GM12878 (cell line): ENCODE measurements at regions not wholly inside any gene's neighbourhood (a gene's known extent, or its start where the extent isn't known, plus 50 kb on each side); places are given as distances from the start of the nearest gene placed in this dataset.
A peak's percentile ranks its signal among the peaks of the same experiment; 100 is the strongest.

Experiments
- BACH1 ChIP-seq: fragments of 450-650 bp; IDR thresholded peaks from 2 replicates; pipeline ENCODE4 v1.6.1; 2017; ENCODE audit warnings: mild to moderate bottlenecking, borderline replicate concordance
- BMI1 ChIP-seq: fragments of 450-650 bp; IDR thresholded peaks from 2 replicates; pipeline ENCODE4 v1.6.1; 2016; ENCODE audit warnings: mild to moderate bottlenecking, moderate library complexity, borderline replicate concordance
- EP300 ChIP-seq, 2 experiments: fragments of 150-350 bp in 1 of 2; IDR thresholded peaks; 2 replicates each; pipeline ENCODE4 v1.6.1; 2011 to 2012; ENCODE audit warnings: low read depth in 2 of 2, low read length in 2 of 2, borderline replicate concordance in 1 of 2, improper control_type of control experiment in 1 of 2, inconsistent platforms in 1 of 2; ENCODE audit not compliant: control insufficient read depth in 1 of 2
- EZH2 ChIP-seq: IDR thresholded peaks from 2 replicates; pipeline ENCODE4 v1.6.1; 2012; ENCODE audit warnings: low read depth, mild to moderate bottlenecking, control low read depth, inconsistent platforms, low read length, borderline replicate concordance; ENCODE audit not compliant: control insufficient read depth
- IKZF1 ChIP-seq: fragments of 450-650 bp; conservative IDR thresholded peaks from 2 replicates; pipeline ENCODE4 v1.6.1; 2017; ENCODE audit warnings: antibody characterized with exemption, mild to moderate bottlenecking
- IRF4 ChIP-seq: IDR thresholded peaks from 2 replicates; pipeline ENCODE4 v1.6.1; 2011; ENCODE audit warnings: low read depth, low read length
- MEF2A ChIP-seq: IDR thresholded peaks from 2 replicates; pipeline ENCODE4 v1.6.1; 2011; ENCODE audit warnings: low read depth, mild to moderate bottlenecking, low read length, moderate library complexity; ENCODE audit not compliant: insufficient read depth
- MTA2 ChIP-seq: fragments of 450-650 bp; IDR thresholded peaks from 2 replicates; pipeline ENCODE4 v1.6.1; 2016; ENCODE audit warnings: low read depth, mild to moderate bottlenecking, moderate library complexity
- MYC ChIP-seq: IDR thresholded peaks from 2 replicates; pipeline ENCODE4 v1.6.1; 2011; ENCODE audit warnings: mild to moderate bottlenecking, low read length, moderate library complexity, inconsistent platforms; ENCODE audit not compliant: insufficient read depth, insufficient replicate concordance, insufficient read length, severe bottlenecking
- PKNOX1 ChIP-seq: fragments of 450-650 bp; IDR thresholded peaks from 2 replicates; pipeline ENCODE4 v1.6.1; 2016; ENCODE audit warnings: mild to moderate bottlenecking
- SPI1 ChIP-seq: IDR thresholded peaks from 2 replicates; pipeline ENCODE4 v1.6.1; 2011; ENCODE audit warnings: low read depth, mild to moderate bottlenecking, low read length, moderate library complexity, borderline replicate concordance; ENCODE audit not compliant: insufficient read depth
- SREBF1 ChIP-seq: IDR thresholded peaks from 2 replicates; pipeline ENCODE4 v1.6.1; 2012; ENCODE audit warnings: mild to moderate bottlenecking, low read length
- SUZ12 ChIP-seq: fragments of 200-600 bp; sonication (generic); IDR thresholded peaks from one replicate; pipeline ENCODE4 v1.6.1; 2018; ENCODE audit warnings: antibody characterized with exemption, mild to moderate bottlenecking; ENCODE audit not compliant: unreplicated experiment
- TARDBP ChIP-seq: IDR thresholded peaks from 2 replicates; pipeline ENCODE4 v1.6.1; 2016; ENCODE audit warnings: borderline replicate concordance
- TBL1XR1 ChIP-seq: IDR thresholded peaks from 2 replicates; pipeline ENCODE4 v1.6.1; 2012; ENCODE audit warnings: low read depth, low read length, improper control_type of control experiment
- YBX1 ChIP-seq: fragments of 450-650 bp; IDR thresholded peaks from 2 replicates; pipeline ENCODE4 v1.6.1; 2016; ENCODE audit warnings: antibody characterized with exemption
- ZNF24 ChIP-seq: fragments of 450-650 bp; IDR thresholded peaks from 2 replicates; pipeline ENCODE4 v1.6.1; 2017; ENCODE audit warnings: antibody characterized with exemption, mild to moderate bottlenecking
- TF ChIP-seq, protein P1 (sequence below): fragments of 450-650 bp; formaldehyde crosslinking; IDR thresholded peaks from 2 replicates; pipeline ENCODE4 v1.4.0; 2020; ENCODE audit warnings: mild to moderate bottlenecking, moderate library complexity
- TF ChIP-seq, protein P2 (sequence below): IDR thresholded peaks from 2 replicates; pipeline ENCODE4 v1.6.1; 2011; ENCODE audit warnings: mild to moderate bottlenecking, low read depth, low read length, moderate library complexity; ENCODE audit not compliant: insufficient replicate concordance
- TF ChIP-seq, protein P3 (sequence below): IDR thresholded peaks from 2 replicates; pipeline ENCODE4 v1.6.1; 2012; ENCODE audit warnings: improper control_type of control experiment, low read depth, low read length; ENCODE audit not compliant: insufficient replicate concordance

- TF ChIP-seq YBX1, result no peak
- TF ChIP-seq TARDBP, result no peak
- TF ChIP-seq MYC, result no peak
- TF ChIP-seq, protein P1, sequence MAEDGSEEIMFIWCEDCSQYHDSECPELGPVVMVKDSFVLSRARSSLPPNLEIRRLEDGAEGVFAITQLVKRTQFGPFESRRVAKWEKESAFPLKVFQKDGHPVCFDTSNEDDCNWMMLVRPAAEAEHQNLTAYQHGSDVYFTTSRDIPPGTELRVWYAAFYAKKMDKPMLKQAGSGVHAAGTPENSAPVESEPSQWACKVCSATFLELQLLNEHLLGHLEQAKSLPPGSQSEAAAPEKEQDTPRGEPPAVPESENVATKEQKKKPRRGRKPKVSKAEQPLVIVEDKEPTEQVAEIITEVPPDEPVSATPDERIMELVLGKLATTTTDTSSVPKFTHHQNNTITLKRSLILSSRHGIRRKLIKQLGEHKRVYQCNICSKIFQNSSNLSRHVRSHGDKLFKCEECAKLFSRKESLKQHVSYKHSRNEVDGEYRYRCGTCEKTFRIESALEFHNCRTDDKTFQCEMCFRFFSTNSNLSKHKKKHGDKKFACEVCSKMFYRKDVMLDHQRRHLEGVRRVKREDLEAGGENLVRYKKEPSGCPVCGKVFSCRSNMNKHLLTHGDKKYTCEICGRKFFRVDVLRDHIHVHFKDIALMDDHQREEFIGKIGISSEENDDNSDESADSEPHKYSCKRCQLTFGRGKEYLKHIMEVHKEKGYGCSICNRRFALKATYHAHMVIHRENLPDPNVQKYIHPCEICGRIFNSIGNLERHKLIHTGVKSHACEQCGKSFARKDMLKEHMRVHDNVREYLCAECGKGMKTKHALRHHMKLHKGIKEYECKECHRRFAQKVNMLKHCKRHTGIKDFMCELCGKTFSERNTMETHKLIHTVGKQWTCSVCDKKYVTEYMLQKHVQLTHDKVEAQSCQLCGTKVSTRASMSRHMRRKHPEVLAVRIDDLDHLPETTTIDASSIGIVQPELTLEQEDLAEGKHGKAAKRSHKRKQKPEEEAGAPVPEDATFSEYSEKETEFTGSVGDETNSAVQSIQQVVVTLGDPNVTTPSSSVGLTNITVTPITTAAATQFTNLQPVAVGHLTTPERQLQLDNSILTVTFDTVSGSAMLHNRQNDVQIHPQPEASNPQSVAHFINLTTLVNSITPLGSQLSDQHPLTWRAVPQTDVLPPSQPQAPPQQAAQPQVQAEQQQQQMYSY (CRISPR knock-in tag), result no peak
- TF ChIP-seq EZH2, result no peak
- TF ChIP-seq IRF4, result no peak
- peak; percentile 42; the same call in 1 of the 2 replicates for TF ChIP-seq ZNF24
- TF ChIP-seq BMI1, result peak; percentile 50; the same call in 1 of the 2 replicates
- 0 out of 2 replicates have a peak, but pooled peaks have one; percentile 26 for TF ChIP-seq IKZF1
- TF ChIP-seq MTA2, result peak; percentile 99
- TF ChIP-seq, protein P2, sequence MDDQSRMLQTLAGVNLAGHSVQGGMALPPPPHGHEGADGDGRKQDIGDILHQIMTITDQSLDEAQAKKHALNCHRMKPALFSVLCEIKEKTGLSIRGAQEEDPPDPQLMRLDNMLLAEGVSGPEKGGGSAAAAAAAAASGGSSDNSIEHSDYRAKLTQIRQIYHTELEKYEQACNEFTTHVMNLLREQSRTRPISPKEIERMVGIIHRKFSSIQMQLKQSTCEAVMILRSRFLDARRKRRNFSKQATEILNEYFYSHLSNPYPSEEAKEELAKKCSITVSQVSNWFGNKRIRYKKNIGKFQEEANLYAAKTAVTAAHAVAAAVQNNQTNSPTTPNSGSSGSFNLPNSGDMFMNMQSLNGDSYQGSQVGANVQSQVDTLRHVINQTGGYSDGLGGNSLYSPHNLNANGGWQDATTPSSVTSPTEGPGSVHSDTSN, result peak; percentile 79
- TF ChIP-seq SUZ12, result no peak
- TF ChIP-seq, protein P3, sequence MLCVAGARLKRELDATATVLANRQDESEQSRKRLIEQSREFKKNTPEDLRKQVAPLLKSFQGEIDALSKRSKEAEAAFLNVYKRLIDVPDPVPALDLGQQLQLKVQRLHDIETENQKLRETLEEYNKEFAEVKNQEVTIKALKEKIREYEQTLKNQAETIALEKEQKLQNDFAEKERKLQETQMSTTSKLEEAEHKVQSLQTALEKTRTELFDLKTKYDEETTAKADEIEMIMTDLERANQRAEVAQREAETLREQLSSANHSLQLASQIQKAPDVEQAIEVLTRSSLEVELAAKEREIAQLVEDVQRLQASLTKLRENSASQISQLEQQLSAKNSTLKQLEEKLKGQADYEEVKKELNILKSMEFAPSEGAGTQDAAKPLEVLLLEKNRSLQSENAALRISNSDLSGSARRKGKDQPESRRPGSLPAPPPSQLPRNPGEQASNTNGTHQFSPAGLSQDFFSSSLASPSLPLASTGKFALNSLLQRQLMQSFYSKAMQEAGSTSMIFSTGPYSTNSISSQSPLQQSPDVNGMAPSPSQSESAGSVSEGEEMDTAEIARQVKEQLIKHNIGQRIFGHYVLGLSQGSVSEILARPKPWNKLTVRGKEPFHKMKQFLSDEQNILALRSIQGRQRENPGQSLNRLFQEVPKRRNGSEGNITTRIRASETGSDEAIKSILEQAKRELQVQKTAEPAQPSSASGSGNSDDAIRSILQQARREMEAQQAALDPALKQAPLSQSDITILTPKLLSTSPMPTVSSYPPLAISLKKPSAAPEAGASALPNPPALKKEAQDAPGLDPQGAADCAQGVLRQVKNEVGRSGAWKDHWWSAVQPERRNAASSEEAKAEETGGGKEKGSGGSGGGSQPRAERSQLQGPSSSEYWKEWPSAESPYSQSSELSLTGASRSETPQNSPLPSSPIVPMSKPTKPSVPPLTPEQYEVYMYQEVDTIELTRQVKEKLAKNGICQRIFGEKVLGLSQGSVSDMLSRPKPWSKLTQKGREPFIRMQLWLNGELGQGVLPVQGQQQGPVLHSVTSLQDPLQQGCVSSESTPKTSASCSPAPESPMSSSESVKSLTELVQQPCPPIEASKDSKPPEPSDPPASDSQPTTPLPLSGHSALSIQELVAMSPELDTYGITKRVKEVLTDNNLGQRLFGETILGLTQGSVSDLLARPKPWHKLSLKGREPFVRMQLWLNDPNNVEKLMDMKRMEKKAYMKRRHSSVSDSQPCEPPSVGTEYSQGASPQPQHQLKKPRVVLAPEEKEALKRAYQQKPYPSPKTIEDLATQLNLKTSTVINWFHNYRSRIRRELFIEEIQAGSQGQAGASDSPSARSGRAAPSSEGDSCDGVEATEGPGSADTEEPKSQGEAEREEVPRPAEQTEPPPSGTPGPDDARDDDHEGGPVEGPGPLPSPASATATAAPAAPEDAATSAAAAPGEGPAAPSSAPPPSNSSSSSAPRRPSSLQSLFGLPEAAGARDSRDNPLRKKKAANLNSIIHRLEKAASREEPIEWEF, result no peak
- TF ChIP-seq EP300 (IDR thresholded peaks at IDR 0.05; ENCODE audit: borderline replicate concordance in 1 of 2, control insufficient read depth in 1 of 2, low read depth in 2 of 2, low read length in 2 of 2), result peak; percentile 37 to 48; a peak in 2 of 4 replicates
- no peak for TF ChIP-seq SREBF1
- TF ChIP-seq MEF2A, result no peak
- peak; percentile 65; the same call in 1 of the 2 replicates for TF ChIP-seq SPI1
- peak; percentile 61; the same call in 1 of the 2 replicates for TF ChIP-seq PKNOX1
- TF ChIP-seq TBL1XR1, result no peak
- TF ChIP-seq BACH1, result peak; percentile 40; the same call in 1 of the 2 replicates
Measured at GRCh38 chr7:81492240-81492639, 277.6 kb downstream of the HGF start (continued).
